B cell (primary cell): ENCODE measurements at regions not wholly inside any gene's neighbourhood (a gene's known extent, or its start where the extent isn't known, plus 50 kb on each side); places are given as distances from the start of the nearest gene placed in this dataset.

Experiments used
- CTCF ChIP-seq: fragments of 200-600 bp; IDR thresholded peaks from one replicate; pipeline ENCODE4 v1.8.0; 2022; ENCODE audit warnings: antibody characterized with exemption, mild to moderate bottlenecking
- EZH2 ChIP-seq: IDR thresholded peaks from 2 replicates; pipeline ENCODE4 v1.6.1; 2012; ENCODE audit warnings: borderline replicate concordance, low read depth, mild to moderate bottlenecking, moderate library complexity, low read length; ENCODE audit not compliant: insufficient read depth, poor library complexity, severe bottlenecking

GRCh38 chr11:110032957-110033570 lies 60.1 kb upstream of the ZC3H12C start:
- no peak for TF ChIP-seq CTCF
- no peak for TF ChIP-seq EZH2
